ENCODE measurements at regions not wholly inside any gene's neighbourhood (a gene's known extent, or its start where the extent isn't known, plus 50 kb on each side); places are given as distances from the start of the nearest gene placed in this dataset.

GRCh38 chr12:107454109-107454830, 231.3 kb upstream of the PWP1 start:
- intact Hi-C loops (cut with DNase I): no loop called here
- Histone ChIP-seq H3K4me3 (no peak overlapping the region), H3K27me3 (no peaks in the 10 kb centered on the region), H3K27ac (no peak overlapping the region), H3K36me3 (no peaks in the 10 kb centered on the region), H3K4me1 (no peaks in the 10 kb centered on the region), H3K9me3 (no peaks in the 10 kb centered on the region)
- TF ChIP-seq, protein P1, sequence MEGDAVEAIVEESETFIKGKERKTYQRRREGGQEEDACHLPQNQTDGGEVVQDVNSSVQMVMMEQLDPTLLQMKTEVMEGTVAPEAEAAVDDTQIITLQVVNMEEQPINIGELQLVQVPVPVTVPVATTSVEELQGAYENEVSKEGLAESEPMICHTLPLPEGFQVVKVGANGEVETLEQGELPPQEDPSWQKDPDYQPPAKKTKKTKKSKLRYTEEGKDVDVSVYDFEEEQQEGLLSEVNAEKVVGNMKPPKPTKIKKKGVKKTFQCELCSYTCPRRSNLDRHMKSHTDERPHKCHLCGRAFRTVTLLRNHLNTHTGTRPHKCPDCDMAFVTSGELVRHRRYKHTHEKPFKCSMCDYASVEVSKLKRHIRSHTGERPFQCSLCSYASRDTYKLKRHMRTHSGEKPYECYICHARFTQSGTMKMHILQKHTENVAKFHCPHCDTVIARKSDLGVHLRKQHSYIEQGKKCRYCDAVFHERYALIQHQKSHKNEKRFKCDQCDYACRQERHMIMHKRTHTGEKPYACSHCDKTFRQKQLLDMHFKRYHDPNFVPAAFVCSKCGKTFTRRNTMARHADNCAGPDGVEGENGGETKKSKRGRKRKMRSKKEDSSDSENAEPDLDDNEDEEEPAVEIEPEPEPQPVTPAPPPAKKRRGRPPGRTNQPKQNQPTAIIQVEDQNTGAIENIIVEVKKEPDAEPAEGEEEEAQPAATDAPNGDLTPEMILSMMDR (IDR thresholded peaks at IDR 0.05): no peak
- ATAC-seq (no peak), DNase-seq (no peak)

DNA sequence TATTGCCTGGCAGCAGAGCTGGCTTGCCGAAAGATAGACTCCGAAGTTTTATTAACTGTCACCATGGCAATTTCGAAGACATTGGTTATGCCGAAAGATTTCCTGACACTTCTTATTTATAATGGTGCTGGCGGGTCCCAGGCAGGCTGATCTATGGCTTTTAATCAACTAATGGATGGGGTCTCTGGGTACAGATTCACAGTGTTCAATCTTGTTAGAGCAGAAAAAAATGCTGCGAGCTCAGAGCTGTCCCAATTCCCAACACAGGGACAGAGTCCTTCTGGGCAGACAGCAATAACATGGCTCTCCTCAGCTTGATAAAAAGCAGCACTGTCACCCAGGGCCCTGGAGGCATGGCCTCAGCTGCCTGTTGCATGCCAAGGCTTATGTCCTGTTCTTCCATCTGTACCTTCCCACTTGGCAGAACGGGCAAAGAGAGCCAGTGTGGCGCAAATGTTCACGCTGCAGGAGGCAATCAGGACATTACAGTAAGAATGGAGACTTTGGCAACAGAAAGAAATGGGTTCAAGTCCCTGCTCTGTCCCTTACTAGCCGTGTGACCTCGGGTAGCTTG, 228.2 kb upstream of the PWP1 start:
- TF ChIP-seq, protein P1 (IDR thresholded peaks at IDR 0.05): no peak
- H3K4me3 ChIP-seq: no peak overlapping the region
- H3K9me3 ChIP-seq: no peaks in the 10 kb centered on the region
- H3K4me1 ChIP-seq: no peaks in the 10 kb centered on the region
- no peak overlapping the region for H3K27ac ChIP-seq
- H3K36me3 ChIP-seq: no peaks in the 10 kb centered on the region
- ATAC-seq (no peak), DNase-seq (no peak)
- intact Hi-C loops (cut with DNase I): no loop called here
- no peaks in the 10 kb centered on the region for H3K27me3 ChIP-seq

GRCh38 chr12:107458163-107458562, 227.4 kb upstream of the PWP1 start:
- ATAC-seq (no peak), DNase-seq (no peak)
- no peaks in the 10 kb centered on the region for H3K4me1 ChIP-seq
- no peaks in the 10 kb centered on the region for H3K36me3 ChIP-seq
- intact Hi-C loops (cut with DNase I): no loop called here
- TF ChIP-seq, protein P1 (IDR thresholded peaks at IDR 0.05): no peak
- no peak overlapping the region for H3K27ac ChIP-seq
- H3K9me3 ChIP-seq: no peaks in the 10 kb centered on the region
- H3K27me3 ChIP-seq: no peaks in the 10 kb centered on the region
- no peak overlapping the region for H3K4me3 ChIP-seq

DNA sequence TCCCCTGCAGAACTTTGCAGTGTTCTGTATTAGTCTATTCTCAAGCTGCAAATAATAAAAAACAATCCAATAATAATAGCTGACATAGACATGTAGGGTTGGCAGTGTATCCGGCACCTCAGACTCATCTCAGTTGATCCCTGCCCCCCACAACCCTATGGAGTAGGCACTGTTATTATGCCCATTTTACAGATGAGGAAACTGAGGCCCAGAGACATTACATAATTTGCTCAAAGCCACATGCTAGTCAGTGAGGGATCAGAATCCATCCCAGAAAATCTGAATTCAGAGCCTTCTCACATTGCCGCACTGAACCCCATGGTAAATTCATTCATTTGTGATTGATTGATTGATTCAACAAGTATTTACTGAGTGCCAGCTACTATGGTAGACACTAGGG, 226.6 kb upstream of the PWP1 start:
- Histone ChIP-seq H3K4me1 (no peaks in the 10 kb centered on the region), H3K36me3 (no peaks in the 10 kb centered on the region), H3K9me3 (no peaks in the 10 kb centered on the region), H3K27ac (no peak overlapping the region), H3K4me3 (no peak overlapping the region), H3K27me3 (no peaks in the 10 kb centered on the region)
- ATAC-seq: no peak
- no peak for DNase-seq
- intact Hi-C loops (cut with DNase I): no loop called here
- TF ChIP-seq, protein P1 (IDR thresholded peaks at IDR 0.05): no peak

DNA sequence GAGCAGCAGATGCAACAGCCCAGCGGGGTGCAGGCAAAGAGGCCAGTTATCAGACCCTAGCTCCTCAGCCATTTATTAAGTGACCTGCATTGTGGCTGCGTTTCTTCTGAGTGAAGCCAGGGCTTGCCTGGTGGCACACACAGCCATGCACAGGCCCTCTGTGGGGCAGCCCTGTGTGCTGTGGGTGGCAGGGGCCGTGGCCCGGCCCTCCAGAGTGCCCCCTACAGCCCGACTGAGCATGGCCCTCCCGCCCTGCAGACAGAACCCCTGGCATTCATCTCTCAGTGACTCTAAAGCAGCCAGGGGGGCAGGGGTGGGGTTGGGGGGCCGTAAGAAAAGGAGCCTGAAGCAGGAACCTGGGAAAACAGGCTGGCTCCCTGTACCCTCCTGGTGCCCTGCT, 226.0 kb upstream of the PWP1 start:
- H3K36me3 ChIP-seq: no peaks in the 10 kb centered on the region
- no peaks in the 10 kb centered on the region for H3K27me3 ChIP-seq
- no peak overlapping the region for H3K27ac ChIP-seq
- TF ChIP-seq, protein P1 (IDR thresholded peaks at IDR 0.05): no peak
- ATAC-seq (no peak), DNase-seq (no peak)
- no peaks in the 10 kb centered on the region for H3K9me3 ChIP-seq
- no peaks in the 10 kb centered on the region for H3K4me1 ChIP-seq
- no peak overlapping the region for H3K4me3 ChIP-seq
- intact Hi-C loops (cut with DNase I): no loop called here

Measured in left lung (tissue), 4 donors.